ENCODE measurements at regions not wholly inside any gene's neighbourhood (a gene's known extent, or its start where the extent isn't known, plus 50 kb on each side); places are given as distances from the start of the nearest gene placed in this dataset.

DNA sequence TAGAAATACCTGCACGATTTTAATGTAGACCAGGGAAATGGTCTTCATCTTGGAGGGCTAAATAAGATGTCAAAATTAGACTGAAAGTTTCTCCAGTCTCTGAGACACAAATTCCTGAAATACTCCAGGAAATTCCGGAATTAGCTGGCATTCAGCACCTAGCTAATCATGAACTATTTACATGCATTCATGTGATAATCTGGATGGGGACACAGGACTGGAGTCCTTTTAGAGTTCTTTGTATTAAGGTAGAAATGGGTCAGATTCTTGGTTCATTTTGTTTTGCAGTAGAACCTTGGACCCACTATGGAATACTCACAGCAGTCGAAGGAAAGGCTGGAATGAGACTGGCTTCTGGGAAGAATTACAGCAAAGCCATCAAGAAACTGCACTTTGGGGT lies 65.3 kb upstream of the MDFIC start:
- DNase-seq (ENCODE audit: low spot score): no peak

- DNase-seq (ENCODE audit: low spot score): no peak
Measured at GRCh38 chr7:114857605-114858004, 64.3 kb upstream of the MDFIC start.

DNA sequence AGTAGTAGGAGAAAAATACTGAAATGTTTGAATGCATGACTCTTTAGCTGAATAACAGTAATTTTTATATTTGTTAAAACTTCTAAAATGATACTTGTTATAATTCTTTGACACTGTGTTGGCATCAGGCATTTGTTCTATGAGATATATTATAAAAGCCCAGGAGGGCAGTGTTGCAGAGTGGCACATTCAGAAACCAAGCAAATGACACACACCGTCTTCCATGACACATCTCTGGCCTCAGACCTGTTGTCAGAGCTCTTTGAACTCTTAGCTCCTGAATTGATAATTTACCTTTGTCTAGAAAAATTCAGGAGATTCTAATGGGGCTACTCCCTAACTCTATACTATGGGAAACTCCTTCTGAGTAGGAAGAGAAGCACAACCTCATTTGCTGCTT lies 62.4 kb upstream of the MDFIC start:
- no peak for DNase-seq (ENCODE audit: low spot score)

- no peak for DNase-seq (ENCODE audit: low spot score)
Measured at GRCh38 chr7:114860206-114860605, 61.7 kb upstream of the MDFIC start.

DNA sequence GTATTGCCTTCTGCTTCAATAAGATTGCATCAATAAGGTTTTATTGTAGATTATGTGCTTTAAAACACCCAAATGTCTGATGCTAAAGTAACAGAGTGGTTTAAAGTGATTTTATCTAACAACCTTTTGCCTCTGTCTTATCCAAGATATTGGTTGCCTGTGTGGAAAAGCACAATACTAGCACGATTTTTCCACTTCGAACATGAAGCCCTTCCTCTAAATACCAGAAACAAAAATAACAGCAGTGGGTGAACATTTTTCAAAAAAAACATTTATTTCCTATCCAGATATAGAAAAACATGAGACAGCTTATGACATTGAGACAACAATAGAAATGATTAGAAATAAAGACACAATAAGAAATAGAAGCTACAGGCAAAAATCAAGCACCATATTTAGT lies 59.5 kb upstream of the MDFIC start:
- DNase-seq (ENCODE audit: low spot score): no peak

- DNase-seq (ENCODE audit: low spot score): no peak
Measured at GRCh38 chr7:114864278-114864677, 57.6 kb upstream of the MDFIC start.

GRCh38 chr7:114865564-114865963 lies 56.3 kb upstream of the MDFIC start:
- DNase-seq (ENCODE audit: low spot score): peak; percentile 45

All from ureter (tissue), 1 donor.